ENCODE measurements at regions not wholly inside any gene's neighbourhood (a gene's known extent, or its start where the extent isn't known, plus 50 kb on each side); places are given as distances from the start of the nearest gene placed in this dataset.

DNA sequence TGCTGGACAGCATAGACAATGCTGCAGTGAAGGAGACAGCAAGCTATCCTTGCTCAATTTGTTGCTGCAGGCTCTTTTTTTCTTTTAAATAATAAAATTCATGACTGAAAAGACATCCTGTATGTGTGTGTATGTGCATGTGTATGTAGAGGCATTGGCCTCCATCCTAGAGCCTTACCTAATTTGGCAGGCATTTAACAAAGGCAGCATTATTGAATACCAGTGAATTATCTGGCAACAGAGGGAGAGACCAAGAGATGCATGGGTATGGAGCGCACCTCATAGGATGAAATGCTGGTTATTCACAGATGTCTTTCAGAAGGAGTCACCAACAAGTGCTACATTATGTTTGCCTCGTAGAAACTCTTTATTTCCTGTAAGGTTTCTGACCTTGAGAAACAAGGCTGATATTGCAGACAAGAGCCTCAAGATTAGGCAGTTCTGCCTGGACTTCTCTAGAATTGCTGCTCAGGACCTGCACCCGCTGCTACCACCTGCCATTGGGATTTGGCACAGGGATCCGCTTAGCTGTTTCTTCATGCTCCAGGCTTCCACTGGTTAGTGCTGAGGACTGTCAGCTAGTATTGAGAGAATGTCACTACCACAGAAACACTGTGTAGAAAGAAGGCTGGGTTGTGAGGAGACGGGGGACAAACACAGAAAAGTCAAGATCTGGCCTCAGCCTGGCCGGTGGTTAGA is 247.7 kb upstream of the RFX3 start:
- TF ChIP-seq, protein P1, sequence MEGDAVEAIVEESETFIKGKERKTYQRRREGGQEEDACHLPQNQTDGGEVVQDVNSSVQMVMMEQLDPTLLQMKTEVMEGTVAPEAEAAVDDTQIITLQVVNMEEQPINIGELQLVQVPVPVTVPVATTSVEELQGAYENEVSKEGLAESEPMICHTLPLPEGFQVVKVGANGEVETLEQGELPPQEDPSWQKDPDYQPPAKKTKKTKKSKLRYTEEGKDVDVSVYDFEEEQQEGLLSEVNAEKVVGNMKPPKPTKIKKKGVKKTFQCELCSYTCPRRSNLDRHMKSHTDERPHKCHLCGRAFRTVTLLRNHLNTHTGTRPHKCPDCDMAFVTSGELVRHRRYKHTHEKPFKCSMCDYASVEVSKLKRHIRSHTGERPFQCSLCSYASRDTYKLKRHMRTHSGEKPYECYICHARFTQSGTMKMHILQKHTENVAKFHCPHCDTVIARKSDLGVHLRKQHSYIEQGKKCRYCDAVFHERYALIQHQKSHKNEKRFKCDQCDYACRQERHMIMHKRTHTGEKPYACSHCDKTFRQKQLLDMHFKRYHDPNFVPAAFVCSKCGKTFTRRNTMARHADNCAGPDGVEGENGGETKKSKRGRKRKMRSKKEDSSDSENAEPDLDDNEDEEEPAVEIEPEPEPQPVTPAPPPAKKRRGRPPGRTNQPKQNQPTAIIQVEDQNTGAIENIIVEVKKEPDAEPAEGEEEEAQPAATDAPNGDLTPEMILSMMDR (IDR thresholded peaks at IDR 0.05; ENCODE audit: low read length, missing control alignments) = no peak
- no peak overlapping the region for H3K4me3 ChIP-seq (replicated peaks; ENCODE audit: low read depth, low read length)
- no peak for DNase-seq (ENCODE audit: low read depth)

DNA sequence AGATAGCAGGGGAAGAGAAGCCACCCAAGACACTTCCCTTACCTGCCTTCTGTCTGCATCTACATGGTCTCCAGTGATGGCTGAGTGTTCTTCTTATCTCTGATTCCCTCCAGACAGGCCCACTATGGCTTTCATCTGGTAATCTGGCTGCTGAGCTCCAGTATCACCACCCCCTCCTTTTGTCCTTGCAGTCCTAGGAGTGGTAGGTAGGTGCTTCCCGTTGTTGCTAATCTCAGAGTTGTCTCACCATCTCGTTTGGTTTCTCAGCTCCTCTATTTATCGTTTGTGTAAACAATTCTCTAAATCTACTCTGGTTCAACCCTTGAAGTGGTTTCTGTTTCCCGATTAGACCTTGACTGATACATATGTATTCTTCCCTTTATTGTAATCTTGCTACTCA is 243.8 kb upstream of the RFX3 start:
- TF ChIP-seq, protein P1 (IDR thresholded peaks at IDR 0.05; ENCODE audit: low read length, missing control alignments) = no peak
- no peak for DNase-seq (ENCODE audit: low read depth)
- H3K4me3 ChIP-seq (replicated peaks; ENCODE audit: low read depth, low read length) = no peak overlapping the region

DNA sequence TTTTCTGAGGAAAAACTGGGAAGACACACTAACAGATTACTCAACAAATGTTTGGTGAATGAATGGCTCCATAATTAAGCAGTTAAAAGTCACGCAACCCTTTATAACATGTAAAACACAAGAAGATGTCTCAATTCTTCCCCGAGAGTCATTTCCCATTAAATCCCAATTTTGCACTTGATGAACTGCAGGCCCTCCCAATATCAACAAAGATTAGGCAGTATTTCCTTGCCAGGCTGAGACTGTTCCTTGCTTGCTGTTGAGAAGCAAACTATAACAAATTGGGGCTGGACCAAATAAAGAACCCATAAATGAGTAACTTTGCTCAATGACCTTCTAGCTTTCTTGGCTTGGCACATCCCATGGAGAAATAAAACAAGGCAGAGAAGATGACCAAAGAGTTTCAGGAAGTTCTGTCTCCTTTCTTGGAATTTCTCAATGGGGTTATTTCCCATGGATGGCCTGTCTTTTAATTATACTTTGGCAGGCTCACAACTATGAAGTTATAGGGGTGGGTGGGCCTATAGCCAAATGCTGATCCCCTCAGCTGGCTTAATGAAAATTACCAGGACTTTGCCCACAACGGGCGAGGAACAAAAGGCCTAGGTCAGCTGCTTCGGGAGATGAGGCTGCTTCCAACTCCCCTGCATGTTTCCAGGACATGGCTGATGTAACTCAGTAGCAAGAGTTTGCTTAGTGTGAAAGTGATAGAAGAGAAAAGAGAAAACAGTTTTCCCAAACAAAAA is 243.1 kb upstream of the RFX3 start:
- H3K4me3 ChIP-seq (replicated peaks; ENCODE audit: low read depth, low read length) = no peak overlapping the region
- TF ChIP-seq, protein P1 (IDR thresholded peaks at IDR 0.05; ENCODE audit: low read length, missing control alignments) = no peak

DNA sequence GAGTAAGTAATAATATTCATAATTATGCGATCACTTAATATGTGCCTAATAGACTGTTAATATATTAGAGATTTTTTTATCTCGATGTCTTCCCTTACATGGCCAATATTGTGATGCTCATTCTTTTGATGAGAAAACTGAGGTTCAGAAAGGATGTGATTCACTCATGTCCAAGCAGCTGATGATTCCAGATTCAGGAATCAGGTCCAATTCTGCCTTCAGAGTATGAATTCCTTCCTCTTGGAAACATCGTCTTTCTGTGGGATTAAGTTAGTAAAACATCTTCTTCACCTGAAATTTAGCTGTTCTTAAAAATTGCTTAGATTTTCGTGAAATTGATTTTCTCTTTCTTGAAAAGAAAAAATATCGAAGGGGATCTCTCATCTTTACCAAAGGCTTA is 242.5 kb upstream of the RFX3 start:
- peak; percentile 17 for DNase-seq (ENCODE audit: low read depth)
- no peak overlapping the region for H3K4me3 ChIP-seq (replicated peaks; ENCODE audit: low read depth, low read length)
- TF ChIP-seq, protein P1 (IDR thresholded peaks at IDR 0.05; ENCODE audit: low read length, missing control alignments) = no peak

More for the DNA sequence above, 243.1 kb upstream of the RFX3 start:
- peak; percentile 39 for DNase-seq (ENCODE audit: low read depth)

DNA sequence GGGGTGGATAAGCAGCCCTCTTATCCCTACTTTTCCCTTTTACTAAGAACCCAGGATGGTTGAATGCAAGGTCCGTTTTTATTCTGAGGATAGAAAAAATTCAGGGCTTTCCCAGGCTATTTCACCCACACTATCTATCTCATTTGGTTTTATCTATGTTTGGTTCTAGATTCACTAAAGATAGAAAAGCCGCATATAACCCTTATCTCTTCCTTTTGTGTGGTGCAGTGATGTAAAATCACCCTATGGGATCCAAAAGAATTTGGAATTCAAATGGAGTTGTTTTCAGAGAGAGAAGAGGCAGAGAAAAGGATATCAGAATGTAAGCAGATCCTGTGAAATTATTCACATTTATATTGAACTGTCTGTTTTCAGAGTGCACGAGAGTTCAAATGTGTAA is 236.3 kb upstream of the RFX3 start:
- TF ChIP-seq, protein P1 (IDR thresholded peaks at IDR 0.05; ENCODE audit: low read length, missing control alignments) = no peak
- DNase-seq (ENCODE audit: low read depth) = no peak
- no peak overlapping the region for H3K4me3 ChIP-seq (replicated peaks; ENCODE audit: low read depth, low read length)

DNA sequence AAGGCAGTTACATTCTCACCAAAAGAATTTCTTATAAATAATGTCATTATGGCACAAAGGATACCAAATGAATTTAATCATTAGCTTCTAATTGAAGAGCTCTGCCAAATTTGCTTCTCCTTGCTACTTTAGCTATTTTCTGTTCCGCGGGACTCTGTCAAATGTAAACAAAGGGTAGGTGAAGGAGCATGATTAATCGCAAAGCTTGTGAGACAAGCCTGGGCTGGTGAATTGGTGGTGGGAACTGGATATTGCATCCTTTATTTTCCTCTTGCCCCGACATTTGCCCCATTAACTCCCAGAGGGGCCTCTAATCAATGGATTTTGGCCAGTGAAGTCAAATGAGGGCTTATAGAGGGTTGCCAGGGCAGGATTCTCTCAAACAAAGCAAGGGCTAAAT is 234.2 kb upstream of the RFX3 start:
- DNase-seq (ENCODE audit: low read depth) = no peak
- no peak overlapping the region for H3K4me3 ChIP-seq (replicated peaks; ENCODE audit: low read depth, low read length)

More for the DNA sequence above, 234.2 kb upstream of the RFX3 start:
- TF ChIP-seq, protein P1 (IDR thresholded peaks at IDR 0.05; ENCODE audit: low read length, missing control alignments) = no peak

Measured in fibroblast of pulmonary artery (primary cell).